ENCODE measurements at regions not wholly inside any gene's neighbourhood (a gene's known extent, or its start where the extent isn't known, plus 50 kb on each side); places are given as distances from the start of the nearest gene placed in this dataset.

- TF ChIP-seq CTCF (IDR thresholded peaks at IDR 0.05) (no peak), POLR2A (IDR thresholded peaks at IDR 0.05; ENCODE audit: low read depth) (no peak), POLR2AphosphoS5 (IDR thresholded peaks at IDR 0.05) (no peak), EP300 (IDR thresholded peaks at IDR 0.05) (no peak)
Observed at GRCh38 chr5:115461093-115461492, 83.5 kb downstream of the FEM1C start.
